OCI-LY1 (cell line): ENCODE measurements at regions not wholly inside any gene's neighbourhood (a gene's known extent, or its start where the extent isn't known, plus 50 kb on each side); places are given as distances from the start of the nearest gene placed in this dataset.

Experiments used
- EZH2 ChIP-seq: fragments of 200-600 bp; sonication (generic), shearing (Covaris generic); IDR thresholded peaks from 2 replicates; pipeline ENCODE4 v1.8.0; 2017; ENCODE audit warnings: borderline replicate concordance, mixed run types, mild to moderate bottlenecking, antibody characterized with exemption, low read length, moderate library complexity, mixed read lengths
- TF ChIP-seq, protein P1 (sequence below): fragments of 200-600 bp; sonication (generic), shearing (Covaris generic); IDR thresholded peaks from 2 replicates; pipeline ENCODE4 v1.5.1; 2017; ENCODE audit warnings: mild to moderate bottlenecking, antibody characterized with exemption, low read length, moderate library complexity, mixed read lengths

DNA sequence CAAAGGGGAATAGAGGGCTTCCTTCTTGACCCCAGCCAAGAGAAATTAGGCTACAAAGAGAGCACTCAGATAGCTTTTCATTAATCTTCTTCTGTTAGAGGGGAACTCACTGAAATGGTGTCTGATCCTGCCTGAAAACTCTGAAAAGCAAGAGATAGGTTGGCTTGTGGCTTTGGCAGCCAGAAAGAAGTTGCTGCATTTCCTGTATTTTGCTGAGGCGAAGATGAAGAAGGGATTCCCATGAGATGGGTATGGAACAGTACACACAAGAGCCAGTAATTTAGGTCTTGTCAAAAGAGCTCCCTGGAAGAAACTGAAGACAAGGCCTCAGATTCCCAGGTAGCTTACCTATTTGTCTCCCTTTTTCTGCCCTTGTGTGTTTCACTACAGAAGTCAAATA, 120.9 kb upstream of the TARS1 start:
- TF ChIP-seq, protein P1, sequence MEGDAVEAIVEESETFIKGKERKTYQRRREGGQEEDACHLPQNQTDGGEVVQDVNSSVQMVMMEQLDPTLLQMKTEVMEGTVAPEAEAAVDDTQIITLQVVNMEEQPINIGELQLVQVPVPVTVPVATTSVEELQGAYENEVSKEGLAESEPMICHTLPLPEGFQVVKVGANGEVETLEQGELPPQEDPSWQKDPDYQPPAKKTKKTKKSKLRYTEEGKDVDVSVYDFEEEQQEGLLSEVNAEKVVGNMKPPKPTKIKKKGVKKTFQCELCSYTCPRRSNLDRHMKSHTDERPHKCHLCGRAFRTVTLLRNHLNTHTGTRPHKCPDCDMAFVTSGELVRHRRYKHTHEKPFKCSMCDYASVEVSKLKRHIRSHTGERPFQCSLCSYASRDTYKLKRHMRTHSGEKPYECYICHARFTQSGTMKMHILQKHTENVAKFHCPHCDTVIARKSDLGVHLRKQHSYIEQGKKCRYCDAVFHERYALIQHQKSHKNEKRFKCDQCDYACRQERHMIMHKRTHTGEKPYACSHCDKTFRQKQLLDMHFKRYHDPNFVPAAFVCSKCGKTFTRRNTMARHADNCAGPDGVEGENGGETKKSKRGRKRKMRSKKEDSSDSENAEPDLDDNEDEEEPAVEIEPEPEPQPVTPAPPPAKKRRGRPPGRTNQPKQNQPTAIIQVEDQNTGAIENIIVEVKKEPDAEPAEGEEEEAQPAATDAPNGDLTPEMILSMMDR, result no peak
- no peak for TF ChIP-seq EZH2
